GF-D8 (cell line): ENCODE measurements at regions not wholly inside any gene's neighbourhood (a gene's known extent, or its start where the extent isn't known, plus 50 kb on each side); places are given as distances from the start of the nearest gene placed in this dataset.

Experiments
- DNase-seq: peaks from one replicate; lab custom pipeline; 2025; lab: John Stamatoyannopoulos, UW

DNA sequence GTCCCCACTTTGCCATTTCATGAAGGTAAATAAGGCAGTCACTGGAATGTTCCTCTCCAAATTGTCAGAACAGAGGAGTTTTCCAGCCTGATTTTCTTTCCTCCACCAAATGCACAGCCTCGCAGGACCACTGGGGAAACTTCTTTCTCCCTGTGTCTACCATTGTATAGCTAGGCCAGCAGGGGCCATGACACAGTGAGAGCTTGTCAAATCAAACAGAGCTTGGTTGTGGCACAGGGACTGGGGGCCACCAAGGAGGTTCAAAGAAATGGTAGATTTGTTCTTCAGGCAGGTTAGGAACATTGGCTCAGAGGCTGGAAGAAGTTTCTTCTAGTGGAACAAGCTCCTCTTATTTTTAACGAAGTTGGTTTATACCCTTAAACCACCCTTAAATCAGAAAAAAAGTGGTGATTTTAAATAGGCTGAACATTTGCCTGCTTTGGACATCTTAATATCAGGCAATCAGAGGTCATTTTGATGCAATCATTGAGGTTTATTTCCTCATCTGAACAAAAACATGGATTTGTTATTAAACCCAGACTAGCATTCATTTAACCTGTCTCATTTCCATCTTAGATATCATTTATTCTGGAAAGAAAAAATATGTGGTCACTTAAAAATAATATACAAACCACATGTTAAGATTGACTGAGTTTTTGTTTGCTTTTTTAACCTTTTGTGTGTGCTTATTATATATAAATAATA, 105.6 kb downstream of the GTPBP8 start:
- no peak for DNase-seq

GRCh38 chr3:113097960-113098447, 107.2 kb downstream of the GTPBP8 start:
- no peak for DNase-seq

GRCh38 chr3:113100063-113100462, 109.3 kb downstream of the GTPBP8 start:
- DNase-seq = no peak

GRCh38 chr3:113103588-113103987, 107.8 kb upstream of the BOC start:
- DNase-seq = no peak

GRCh38 chr3:113104357-113105092, 106.8 kb upstream of the BOC start:
- no peak for DNase-seq

GRCh38 chr3:113105093-113105449, 106.3 kb upstream of the BOC start:
- DNase-seq = no peak

- no peak for DNase-seq
Observed at GRCh38 chr3:113105966-113106660, 105.2 kb upstream of the BOC start.

DNA sequence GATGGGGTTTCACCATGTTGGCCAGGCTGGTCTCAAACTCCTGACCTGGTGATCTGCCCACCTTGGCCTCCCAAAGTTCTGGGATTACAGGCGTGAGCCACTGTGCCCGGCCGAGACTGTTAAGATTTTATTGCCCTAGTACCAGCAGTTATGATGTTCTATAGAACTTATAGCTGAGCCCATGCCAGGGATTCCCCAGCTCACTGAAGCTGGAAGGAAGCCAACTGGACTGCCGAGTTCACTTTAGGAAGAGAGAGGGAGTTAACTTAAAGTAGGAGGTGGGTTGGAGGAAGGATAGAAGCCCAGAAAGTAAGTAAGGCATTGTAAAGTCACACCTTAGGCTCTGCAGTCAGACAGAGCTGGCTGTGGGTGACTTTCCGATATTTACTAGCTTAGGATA, 101.1 kb upstream of the BOC start:
- DNase-seq = no peak

DNA sequence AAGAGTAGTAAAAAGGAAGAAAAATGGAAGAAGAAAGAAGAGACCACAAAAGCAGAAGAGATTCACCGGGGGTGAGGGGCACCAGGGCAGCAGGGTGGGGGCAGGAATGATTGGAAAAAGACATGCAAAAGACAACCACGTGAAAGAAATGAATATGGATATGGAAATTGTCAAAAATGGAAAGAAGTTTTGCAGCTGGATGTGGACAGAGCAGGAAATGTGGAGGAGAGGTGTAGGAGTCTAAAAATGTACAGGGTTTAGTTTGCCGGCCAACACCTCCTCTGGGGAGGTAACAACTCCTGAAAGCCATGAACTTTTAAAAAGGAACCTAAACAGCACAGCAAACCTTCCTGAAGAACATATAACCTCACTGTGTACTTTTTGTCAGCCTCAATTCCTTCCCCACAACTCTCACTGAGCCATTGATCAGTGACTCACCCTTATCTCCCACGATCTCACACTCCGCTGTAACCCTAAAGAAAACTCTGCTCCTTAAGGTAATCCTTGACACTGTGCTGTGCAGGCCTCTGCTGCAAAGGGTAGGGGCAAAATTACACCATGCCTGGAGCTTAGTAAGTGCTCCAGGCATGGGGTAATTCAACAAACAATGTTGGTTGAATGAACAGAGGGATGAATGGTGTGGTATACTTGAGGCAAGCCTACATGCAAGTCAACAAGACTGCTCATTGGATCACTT, 100.2 kb upstream of the BOC start:
- DNase-seq = no peak

- no peak for DNase-seq
Observed at GRCh38 chr3:113113361-113113760, 98.0 kb upstream of the BOC start.

DNA sequence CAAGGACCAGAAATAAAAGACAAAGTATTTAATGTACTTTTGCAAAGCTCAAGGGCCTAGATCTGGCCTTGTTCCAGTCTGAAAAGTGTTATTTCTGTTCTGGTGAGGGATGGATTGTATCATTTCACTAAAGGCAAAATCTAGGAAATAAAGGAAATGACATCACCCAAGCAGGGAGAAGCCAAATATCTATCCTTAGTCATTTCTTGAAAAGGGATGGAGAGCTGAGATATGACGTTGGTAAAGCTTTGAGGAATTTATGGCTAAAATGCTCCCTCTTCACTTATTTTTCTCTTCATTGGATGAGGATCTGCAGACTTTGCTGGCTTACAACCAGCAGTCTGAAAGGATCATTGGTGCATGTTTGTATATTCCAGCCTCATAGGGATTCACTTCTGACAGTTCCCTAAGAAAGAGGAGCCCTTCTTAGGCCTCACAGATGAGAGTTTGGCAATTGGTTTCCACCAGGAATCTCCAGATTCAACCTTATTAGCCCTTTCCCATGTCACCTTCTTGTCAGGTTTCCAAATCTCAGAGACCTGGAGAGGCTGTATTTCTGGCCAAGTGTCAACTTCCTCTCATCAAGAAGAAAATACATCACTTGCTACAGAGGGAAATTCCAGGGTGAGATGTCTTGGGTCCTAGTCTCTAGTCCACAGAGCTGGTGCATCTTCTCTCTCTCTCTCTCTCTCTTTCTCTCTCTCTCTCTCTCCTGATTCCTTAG, 93.7 kb upstream of the BOC start:
- DNase-seq = no peak

GRCh38 chr3:113118336-113118735, 93.0 kb upstream of the BOC start:
- no peak for DNase-seq

DNA sequence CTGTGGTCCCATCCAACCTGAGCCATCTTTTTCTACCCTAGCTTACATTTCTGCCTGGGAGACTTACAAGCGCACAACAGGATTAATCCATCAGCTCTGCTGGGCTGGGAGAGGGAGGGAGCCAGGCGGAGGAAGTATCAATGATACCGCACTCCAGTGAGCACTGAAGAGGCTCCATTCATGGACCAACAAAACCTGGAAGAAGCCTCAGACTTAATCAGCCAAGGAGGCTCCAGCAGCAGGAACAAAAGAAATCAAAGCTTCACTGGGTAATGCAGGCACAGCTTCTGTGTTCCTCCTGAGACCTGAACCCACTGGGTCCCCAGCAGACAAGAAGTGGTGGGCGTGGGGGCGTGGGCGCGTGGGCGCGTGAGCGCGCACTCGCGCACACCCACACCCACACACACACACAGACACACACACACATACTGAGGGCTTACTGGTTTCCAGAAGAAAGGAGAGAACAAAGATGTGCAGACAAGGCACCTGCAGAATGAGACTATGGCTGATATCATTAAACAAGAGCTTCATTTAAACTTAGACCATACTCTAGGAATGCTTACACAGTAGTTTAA, 87.0 kb upstream of the BOC start:
- no peak for DNase-seq

GRCh38 chr3:113125951-113126350, 85.4 kb upstream of the BOC start:
- DNase-seq = no peak

DNA sequence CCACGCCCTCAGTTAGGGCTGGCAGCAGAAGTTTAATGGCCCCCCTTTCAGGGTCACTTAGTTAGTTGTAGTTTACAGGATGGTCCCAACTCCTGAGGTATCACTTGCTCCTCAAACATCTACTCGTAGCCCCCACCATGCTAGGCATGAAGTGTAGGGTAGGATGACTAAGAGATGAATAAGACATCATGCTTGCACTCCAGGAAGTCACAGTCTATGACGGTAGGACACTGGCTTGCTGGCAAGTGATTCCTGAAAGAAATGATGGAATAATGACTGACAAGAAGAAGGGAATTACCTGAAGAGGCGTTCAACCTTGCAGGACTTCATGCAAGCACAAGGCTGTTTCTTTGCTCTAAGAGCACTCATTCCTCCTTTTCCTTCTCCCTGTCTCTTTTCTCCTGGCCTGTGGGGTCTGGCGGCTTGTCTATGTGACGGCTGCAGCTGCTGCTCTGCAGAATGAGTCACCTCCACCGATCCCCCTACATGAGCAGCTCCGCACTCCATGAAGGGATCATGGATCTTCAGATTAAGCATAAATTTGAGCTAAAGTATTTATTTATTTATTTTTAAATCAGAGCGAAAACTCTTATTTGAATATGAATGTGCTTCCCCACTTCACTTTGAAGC, 82.9 kb upstream of the BOC start:
- no peak for DNase-seq

DNA sequence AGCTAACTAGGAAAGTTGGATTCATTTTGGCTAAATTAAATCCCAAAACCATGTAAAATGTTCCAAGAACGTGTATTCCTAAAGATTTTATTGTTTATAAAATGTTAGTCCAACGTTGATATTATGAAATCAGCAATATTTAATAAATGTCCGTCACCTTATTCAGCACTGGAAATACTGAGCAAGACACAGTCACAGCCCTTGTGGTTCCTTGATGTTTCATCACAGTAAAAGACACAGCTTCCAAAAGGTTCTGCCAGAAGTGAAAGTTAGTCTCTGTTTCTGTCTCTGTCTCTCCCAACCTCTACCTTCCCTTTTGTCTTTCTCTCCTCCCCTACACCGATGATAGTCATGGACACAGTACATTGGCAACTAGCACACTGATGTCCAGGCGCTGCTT, 82.2 kb upstream of the BOC start:
- no peak for DNase-seq

- no peak for DNase-seq
Observed at GRCh38 chr3:113132571-113132996, 78.8 kb upstream of the BOC start.

- DNase-seq = no peak
Observed at GRCh38 chr3:113133140-113133539, 78.2 kb upstream of the BOC start.

DNA sequence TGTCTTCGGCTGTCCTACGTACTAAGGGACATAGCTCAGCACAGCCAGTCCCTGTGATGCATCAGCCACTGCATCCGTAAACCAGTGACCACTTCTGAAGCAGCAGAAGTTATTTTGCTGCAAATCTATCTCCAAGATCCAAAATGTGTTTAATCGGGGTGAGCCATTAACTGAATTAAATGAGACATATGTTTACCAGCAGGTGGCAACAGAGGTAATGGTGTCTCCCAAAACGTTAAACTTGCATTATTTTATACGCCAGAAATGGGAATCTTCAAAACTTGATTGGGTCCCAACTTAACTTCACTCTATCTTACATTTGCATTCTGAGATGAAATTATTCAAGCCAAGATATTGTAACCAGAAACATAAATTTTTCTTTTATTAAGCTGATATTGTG, 75.3 kb upstream of the BOC start:
- DNase-seq = no peak

DNA sequence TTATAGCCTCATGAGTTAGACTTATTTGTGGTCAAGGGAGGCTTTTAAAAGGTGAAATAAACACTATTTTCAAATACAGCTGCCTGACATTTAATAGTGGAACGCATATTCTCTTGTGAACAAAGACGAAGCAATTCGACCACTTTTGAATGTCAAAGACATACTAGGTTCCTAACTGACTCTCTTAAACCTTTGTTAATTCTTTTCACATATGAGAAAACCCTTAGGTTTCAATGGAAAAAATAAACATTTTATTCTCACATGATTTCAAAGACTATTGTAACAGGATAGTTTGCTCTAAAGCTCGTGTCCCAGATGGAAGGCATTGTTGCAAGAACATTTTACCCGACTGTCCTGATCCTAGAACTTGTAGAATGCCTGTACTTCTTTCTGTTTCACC, 74.8 kb upstream of the BOC start:
- DNase-seq = no peak
